ENCODE measurements at regions not wholly inside any gene's neighbourhood (a gene's known extent, or its start where the extent isn't known, plus 50 kb on each side); places are given as distances from the start of the nearest gene placed in this dataset.

DNA sequence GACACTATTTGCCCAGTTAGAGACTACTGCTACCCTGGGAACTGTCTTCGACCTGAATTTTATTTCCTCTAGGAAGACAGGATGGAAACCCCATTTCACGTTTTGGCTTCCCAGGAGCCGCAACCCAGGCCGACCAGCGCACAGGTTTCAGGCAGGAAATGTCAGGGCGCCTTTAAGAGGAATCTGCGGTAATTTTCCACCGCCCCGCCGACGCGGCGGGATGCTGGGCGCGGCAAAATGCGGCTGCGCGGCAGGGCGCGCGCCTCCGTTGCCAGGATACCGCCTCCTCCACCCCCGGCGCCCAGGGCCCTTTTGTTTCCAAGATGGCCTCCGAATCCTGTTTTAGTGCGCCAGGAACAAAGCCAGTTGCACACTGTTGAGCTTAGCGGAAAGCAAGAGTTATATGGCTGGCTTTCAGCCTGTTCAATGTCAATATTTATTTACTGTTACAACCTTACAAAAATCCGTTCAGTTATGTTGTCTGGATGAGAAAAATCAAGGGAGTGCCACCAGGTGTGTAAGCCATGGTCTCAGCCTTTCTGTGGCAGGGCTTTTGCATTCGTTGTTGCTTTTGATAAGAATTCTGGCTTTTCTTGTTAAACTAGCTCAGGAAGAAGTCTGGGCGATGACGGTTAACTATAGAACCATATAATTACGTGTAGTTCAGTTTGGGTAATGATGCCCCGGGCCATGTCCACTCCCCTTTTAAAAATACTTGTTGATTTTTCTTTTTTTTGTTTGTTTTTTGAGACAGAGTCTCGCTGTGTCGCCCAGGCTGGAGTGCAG lies 79.7 kb upstream of the CHD2 start (continued):
- TF ChIP-seq, protein P1, sequence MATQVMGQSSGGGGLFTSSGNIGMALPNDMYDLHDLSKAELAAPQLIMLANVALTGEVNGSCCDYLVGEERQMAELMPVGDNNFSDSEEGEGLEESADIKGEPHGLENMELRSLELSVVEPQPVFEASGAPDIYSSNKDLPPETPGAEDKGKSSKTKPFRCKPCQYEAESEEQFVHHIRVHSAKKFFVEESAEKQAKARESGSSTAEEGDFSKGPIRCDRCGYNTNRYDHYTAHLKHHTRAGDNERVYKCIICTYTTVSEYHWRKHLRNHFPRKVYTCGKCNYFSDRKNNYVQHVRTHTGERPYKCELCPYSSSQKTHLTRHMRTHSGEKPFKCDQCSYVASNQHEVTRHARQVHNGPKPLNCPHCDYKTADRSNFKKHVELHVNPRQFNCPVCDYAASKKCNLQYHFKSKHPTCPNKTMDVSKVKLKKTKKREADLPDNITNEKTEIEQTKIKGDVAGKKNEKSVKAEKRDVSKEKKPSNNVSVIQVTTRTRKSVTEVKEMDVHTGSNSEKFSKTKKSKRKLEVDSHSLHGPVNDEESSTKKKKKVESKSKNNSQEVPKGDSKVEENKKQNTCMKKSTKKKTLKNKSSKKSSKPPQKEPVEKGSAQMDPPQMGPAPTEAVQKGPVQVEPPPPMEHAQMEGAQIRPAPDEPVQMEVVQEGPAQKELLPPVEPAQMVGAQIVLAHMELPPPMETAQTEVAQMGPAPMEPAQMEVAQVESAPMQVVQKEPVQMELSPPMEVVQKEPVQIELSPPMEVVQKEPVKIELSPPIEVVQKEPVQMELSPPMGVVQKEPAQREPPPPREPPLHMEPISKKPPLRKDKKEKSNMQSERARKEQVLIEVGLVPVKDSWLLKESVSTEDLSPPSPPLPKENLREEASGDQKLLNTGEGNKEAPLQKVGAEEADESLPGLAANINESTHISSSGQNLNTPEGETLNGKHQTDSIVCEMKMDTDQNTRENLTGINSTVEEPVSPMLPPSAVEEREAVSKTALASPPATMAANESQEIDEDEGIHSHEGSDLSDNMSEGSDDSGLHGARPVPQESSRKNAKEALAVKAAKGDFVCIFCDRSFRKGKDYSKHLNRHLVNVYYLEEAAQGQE (IDR thresholded peaks at IDR 0.05; ENCODE audit: low read depth, low read length) = no peak
- TF ChIP-seq EP300 (IDR thresholded peaks at IDR 0.05; ENCODE audit: borderline replicate concordance in 1 of 2, control insufficient read depth in 1 of 2, low read depth in 2 of 2, low read length in 2 of 2) (no peak), SIN3A (IDR thresholded peaks at IDR 0.05; ENCODE audit: low read depth, low read length) (no peak), STAT1 (conservative IDR thresholded peaks at IDR 0.05) (no peak), ASH2L (IDR thresholded peaks at IDR 0.05; ENCODE audit: borderline replicate concordance, low read depth) (no peak), POLR2A (IDR thresholded peaks at IDR 0.05; ENCODE audit: low read depth, low read length) (peak; percentile 59; the same call in 1 of the 2 replicates), CHD2 (IDR thresholded peaks at IDR 0.05; ENCODE audit: borderline replicate concordance, low read depth, low read length) (0 out of 2 replicates have a peak, but pooled peaks have one; percentile 40), RUNX3 (IDR thresholded peaks at IDR 0.05; ENCODE audit: low read length) (peak; percentile 87), JUND (IDR thresholded peaks at IDR 0.05; ENCODE audit: low read depth, low read length) (no peak), PML (IDR thresholded peaks at IDR 0.05; ENCODE audit: low read length) (no peak), HCFC1 (IDR thresholded peaks at IDR 0.05; ENCODE audit: low read length) (peak; percentile 45; the same call in 1 of the 2 replicates), SREBF1 (IDR thresholded peaks at IDR 0.05; ENCODE audit: low read length) (no peak), POLR2AphosphoS5 (IDR thresholded peaks at IDR 0.05; ENCODE audit: low read length) (peak; percentile 65; the same call in 1 of the 2 replicates), MYB (IDR thresholded peaks at IDR 0.05; ENCODE audit: borderline replicate concordance, low read depth, low read length) (no peak), ETV6 (conservative IDR thresholded peaks at IDR 0.05 in 1 of 2, IDR thresholded peaks at IDR 0.05 in 1 of 2; ENCODE audit: borderline replicate concordance in 1 of 2, low read depth in 1 of 2) (0 out of 4 replicates have a peak, but pooled peaks of 1 of the 2 experiments have one; percentile 19)
- TF ChIP-seq, protein P2, sequence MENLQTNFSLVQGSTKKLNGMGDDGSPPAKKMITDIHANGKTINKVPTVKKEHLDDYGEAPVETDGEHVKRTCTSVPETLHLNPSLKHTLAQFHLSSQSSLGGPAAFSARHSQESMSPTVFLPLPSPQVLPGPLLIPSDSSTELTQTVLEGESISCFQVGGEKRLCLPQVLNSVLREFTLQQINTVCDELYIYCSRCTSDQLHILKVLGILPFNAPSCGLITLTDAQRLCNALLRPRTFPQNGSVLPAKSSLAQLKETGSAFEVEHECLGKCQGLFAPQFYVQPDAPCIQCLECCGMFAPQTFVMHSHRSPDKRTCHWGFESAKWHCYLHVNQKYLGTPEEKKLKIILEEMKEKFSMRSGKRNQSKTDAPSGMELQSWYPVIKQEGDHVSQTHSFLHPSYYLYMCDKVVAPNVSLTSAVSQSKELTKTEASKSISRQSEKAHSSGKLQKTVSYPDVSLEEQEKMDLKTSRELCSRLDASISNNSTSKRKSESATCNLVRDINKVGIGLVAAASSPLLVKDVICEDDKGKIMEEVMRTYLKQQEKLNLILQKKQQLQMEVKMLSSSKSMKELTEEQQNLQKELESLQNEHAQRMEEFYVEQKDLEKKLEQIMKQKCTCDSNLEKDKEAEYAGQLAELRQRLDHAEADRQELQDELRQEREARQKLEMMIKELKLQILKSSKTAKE (IDR thresholded peaks at IDR 0.05; ENCODE audit: low read depth, poor library complexity, severe bottlenecking) = peak; percentile 13
- TF ChIP-seq, protein P3, sequence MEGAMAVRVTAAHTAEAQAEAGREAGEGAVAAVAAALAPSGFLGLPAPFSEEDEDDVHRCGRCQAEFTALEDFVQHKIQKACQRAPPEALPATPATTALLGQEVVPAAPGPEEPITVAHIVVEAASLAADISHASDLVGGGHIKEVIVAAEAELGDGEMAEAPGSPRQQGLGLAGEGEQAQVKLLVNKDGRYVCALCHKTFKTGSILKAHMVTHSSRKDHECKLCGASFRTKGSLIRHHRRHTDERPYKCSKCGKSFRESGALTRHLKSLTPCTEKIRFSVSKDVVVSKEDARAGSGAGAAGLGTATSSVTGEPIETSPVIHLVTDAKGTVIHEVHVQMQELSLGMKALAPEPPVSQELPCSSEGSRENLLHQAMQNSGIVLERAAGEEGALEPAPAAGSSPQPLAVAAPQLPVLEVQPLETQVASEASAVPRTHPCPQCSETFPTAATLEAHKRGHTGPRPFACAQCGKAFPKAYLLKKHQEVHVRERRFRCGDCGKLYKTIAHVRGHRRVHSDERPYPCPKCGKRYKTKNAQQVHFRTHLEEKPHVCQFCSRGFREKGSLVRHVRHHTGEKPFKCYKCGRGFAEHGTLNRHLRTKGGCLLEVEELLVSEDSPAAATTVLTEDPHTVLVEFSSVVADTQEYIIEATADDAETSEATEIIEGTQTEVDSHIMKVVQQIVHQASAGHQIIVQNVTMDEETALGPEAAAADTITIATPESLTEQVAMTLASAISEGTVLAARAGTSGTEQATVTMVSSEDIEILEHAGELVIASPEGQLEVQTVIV (IDR thresholded peaks at IDR 0.05; ENCODE audit: borderline replicate concordance, partially characterized antibody) = no peak
- TF ChIP-seq, protein P4, sequence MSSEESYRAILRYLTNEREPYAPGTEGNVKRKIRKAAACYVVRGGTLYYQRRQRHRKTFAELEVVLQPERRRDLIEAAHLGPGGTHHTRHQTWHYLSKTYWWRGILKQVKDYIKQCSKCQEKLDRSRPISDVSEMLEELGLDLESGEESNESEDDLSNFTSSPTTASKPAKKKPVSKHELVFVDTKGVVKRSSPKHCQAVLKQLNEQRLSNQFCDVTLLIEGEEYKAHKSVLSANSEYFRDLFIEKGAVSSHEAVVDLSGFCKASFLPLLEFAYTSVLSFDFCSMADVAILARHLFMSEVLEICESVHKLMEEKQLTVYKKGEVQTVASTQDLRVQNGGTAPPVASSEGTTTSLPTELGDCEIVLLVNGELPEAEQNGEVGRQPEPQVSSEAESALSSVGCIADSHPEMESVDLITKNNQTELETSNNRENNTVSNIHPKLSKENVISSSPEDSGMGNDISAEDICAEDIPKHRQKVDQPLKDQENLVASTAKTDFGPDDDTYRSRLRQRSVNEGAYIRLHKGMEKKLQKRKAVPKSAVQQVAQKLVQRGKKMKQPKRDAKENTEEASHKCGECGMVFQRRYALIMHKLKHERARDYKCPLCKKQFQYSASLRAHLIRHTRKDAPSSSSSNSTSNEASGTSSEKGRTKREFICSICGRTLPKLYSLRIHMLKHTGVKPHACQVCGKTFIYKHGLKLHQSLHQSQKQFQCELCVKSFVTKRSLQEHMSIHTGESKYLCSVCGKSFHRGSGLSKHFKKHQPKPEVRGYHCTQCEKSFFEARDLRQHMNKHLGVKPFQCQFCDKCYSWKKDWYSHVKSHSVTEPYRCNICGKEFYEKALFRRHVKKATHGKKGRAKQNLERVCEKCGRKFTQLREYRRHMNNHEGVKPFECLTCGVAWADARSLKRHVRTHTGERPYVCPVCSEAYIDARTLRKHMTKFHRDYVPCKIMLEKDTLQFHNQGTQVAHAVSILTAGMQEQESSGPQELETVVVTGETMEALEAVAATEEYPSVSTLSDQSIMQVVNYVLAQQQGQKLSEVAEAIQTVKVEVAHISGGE (CRISPR knock-in tag; IDR thresholded peaks at IDR 0.05) = no peak
